HG02759 (cell line): ENCODE measurements at regions not wholly inside any gene's neighbourhood (a gene's known extent, or its start where the extent isn't known, plus 50 kb on each side); places are given as distances from the start of the nearest gene placed in this dataset.

Source experiments
- ATAC-seq: cut with Tn5 transposase; IDR thresholded peaks from one replicate; pipeline ENCODE4 v1.9.1; 2021; ENCODE audit warnings: mild to moderate bottlenecking, moderate library complexity; ENCODE audit not compliant: unreplicated experiment

DNA sequence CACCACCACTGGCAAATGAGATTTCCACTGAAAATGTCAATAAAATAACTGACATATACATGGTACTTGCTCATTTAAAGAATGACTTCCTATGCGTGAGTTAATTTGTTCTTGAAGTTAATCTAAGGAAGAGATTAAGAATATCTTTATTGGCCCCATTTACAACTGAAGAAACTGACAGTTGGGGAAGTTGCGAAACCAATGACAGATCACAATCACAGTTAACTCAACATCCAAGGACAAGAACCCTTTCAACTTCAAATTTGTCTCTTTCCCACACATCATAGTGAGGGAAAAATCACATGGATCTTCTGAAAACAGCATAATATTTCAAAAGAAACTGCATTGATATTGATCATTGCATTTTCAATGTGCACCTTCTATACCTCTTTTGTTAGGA, 565.4 kb downstream of the IRS1 start:
- ATAC-seq, result no peak

DNA sequence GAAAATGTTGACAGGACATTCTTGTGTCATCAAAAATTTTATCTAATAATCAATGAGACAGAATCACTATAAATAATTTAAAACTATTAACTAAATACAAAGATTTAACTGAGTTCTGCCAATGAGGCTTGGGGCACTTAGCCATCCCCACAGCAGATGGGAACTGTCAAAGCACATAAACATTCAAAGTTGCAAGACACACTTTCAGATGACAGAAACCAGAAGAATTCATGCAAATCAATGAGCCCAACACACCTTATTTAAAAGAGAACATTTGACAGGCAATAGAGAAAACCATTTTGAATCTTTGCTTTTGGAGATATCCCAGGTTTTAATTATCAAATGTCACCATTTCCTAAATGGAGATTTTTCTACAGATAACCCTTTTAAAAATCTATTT, 566.2 kb downstream of the IRS1 start:
- ATAC-seq, result no peak

DNA sequence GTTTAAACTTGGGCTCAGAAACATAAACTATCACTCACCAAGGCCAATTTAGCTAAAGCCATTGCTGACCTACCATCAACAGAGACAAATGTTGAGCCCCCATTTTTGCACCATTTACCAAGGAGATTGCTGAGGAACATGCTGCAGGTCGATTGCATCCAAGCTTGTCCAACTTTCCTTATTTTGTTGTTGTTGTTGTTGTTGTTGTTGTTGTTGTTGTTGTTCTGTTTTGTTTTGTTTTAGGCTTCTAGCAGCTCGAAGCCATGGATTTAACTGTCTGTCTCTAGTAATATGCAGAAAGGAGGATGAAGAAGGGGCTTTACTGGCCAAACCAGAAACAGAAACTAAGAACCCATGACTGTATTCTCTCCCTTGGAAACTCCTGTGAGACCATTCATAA, 571.5 kb downstream of the IRS1 start:
- no peak for ATAC-seq

DNA sequence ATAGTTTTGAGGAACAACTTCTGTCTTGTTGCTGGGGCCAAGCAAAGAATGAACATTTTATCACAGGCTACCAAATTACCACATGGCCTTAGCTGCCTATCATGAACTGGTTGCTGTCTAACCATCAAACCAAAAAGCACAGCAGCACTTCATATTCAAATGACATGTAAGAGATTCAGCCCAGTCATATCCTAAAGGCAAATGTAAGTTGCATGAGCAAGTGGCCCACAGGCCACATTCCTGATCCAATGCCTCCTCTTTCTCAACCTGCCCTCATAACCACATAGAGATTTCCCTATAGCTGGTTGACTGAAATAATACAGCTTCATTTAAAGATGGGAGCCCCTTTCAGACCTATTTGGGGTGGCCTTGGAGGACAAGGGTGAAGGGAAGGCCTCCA, 572.3 kb downstream of the IRS1 start:
- ATAC-seq, result no peak

DNA sequence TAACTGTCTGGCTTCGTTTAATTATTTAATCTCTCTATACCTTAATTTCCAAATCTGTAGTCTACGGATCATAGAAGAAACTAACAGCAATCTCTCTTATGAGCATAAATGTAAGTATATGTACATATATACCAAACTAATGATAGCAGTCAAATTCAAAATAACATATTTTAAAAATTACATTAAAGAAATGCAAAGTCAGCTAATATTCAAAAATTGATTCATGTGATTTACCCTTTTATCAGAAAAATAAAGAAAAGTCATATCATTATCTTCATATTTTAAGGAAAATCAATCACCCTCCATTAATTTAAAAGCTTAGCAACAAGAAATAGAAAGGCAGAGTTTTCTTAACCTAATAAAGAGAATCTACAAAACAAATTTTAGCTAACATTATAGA, 575.9 kb downstream of the IRS1 start:
- no peak for ATAC-seq

DNA sequence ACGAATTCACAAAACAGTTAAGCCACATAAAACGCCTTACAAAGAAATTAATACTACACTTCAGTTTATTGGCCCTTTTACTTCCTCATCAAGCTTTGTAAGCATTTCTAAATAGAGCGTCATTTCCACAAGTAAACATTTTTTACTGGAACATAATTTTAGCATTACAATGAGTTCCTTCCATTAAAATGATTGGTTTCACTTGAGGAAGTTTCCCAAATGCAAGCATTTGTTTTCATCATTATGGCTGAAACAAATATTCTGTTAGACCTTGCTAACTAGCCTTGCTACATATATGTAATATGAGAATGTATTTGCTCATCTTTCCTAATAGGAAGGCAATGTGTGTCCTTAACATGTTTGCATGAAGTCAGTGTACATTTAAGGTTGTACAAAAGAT, 579.1 kb downstream of the IRS1 start:
- ATAC-seq, result no peak

DNA sequence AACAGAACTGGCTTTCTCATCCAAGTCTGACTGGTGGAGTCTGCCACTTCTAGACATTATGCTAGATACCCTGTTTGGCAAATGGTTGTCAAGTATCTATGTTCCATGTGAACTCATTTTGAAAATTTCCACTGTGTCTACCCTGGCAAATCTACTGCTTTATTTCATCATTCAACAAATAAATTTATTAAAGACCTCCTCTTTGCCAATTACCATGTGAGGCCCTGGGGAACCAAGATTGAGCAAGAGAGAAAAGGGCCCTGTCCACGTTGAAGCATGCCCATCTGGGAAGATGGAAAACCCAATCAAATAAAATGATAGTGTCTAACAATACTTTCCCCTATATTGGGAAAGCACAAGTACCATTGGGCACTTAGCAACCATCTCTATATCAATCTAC, 582.4 kb downstream of the IRS1 start:
- no peak for ATAC-seq

DNA sequence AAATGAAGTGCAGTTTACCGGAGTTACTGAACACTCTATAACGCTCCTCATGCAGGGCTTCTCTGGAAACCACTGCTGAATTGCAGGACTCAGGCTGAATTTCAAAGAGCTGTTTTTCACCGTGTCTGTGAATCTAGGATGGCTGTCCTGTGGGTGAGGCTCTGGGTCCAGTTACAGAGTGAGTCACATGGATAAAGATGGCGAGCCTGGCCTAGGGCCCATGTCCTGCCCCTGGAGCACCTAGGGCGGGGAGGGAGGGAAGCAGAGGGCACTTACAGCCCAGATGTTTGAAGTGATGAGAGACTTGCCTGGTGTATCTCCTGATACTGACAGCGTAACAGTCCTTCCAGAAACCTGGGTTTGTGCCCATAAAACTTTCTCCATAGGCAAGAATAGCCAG, 583.0 kb downstream of the IRS1 start:
- ATAC-seq, result no peak

DNA sequence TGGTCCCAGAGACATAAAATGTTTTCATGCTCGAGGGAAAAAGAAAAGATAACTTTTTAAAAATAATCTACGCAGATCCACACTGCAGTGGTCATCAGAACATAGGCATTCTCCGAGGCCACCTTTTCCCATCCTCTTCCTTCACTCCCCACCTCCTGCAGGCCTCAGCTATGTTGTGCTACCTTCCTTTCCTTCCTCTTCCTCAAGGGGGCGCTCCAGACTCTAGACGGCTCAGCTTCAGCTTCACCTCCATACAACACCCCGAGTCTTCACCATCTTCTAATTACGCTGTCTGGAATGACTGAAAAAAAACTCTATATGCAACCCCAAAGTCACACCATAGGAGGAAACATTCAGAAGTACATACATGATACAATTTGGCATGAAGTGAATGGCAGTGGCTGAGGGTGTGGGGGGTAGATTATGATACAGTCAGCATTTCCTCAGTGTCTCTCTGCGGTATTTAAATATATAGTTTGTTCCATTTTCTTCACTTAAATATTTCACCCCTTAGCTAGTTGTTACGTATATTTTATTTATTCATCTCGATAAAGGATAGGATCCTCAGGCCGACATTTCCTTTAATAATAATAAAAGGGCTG, 583.6 kb downstream of the IRS1 start:
- ATAC-seq, result peak; percentile 98

DNA sequence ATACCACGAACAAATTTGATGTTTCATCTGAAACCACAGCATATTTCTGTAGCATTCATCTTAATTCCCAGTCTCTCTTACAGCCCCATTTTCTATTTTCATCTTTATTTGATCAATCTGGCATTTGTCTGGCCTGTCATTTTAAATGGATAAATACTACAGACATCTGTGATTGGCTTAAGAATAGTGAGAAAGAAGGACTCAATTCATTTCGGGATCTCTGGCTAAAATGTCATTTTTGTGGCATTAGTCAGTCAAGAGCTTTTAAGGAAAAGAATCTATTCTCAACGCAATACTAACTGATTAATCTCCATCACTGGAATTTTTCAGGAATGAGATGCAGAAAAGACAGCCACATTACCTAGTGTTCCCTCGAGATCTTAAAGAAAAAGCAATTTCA, 585.9 kb downstream of the IRS1 start:
- no peak for ATAC-seq

DNA sequence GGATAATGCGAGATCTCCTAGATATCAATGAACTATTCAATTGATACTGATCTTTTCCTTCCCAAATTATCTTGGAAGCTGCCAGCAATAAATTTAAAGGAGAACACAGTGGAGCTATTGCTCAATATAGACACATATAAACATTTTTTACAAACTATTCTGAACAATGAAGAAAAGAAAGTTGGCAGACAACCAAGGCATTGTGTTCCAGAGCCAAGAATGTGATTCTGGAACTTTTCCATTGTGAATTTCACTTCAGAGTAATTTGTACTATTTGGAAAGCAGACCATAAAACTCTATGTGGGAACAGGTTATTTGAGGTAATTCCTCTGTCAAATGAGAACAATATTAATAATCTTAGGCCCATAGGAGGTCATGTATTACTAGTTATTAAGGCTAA, 588.2 kb downstream of the IRS1 start:
- no peak for ATAC-seq

DNA sequence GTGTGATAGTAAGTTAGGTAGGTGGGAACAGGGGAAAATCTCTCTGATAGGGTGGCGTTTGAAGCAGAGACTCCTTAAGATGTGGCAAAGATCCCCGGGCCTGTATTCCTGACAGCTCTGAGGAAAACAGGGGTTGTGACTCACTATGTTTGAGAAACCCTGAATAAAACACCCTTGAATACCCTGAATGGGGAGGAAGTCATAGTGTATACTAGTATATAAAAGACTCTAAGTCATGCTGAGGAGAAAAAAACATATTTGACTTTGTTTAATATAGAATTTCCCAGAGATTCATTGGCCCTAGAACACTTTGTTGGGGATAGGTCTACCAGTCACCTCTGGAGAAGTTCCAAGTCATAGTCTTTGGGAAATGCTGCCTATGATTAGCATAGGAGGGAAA, 590.9 kb downstream of the IRS1 start:
- ATAC-seq, result no peak

DNA sequence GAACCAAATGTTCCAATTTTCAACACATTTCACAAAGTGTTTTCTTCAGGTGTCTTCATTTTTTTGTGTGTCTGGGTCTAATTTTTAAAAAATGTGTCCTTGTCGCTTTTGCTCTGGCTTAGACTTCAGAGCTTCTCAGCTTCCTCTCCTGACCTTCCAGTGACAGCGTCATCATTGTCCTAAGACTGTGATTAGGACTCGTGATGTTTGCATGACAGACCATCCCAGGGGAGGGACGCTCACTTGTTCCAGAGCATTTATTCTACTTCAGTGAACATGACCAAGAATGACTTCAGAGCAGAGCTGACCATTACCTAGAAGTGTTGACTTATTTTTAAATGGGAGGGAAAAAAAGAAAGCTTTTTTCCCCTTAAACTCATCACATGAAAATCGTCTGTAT, 591.9 kb downstream of the IRS1 start:
- no peak for ATAC-seq

DNA sequence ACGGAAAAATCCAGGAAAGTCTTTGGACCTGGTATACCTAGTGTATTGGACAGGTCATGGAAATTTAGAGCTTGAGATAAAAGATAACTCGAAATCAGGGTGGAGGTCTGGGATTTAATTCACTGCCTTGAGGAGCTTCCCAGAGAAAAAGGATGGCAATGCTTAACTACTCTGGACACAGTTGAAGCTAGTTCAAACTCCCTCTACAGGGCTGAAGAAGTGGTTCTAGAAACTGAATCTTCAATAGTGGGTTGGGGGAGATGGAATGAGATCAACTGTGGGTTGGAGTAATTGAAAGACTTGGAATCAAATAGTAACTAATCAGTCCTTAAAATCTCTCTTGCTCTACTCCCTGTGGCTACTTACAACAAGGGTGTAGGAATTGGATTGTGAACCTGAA, 600.1 kb downstream of the IRS1 start:
- ATAC-seq, result no peak

DNA sequence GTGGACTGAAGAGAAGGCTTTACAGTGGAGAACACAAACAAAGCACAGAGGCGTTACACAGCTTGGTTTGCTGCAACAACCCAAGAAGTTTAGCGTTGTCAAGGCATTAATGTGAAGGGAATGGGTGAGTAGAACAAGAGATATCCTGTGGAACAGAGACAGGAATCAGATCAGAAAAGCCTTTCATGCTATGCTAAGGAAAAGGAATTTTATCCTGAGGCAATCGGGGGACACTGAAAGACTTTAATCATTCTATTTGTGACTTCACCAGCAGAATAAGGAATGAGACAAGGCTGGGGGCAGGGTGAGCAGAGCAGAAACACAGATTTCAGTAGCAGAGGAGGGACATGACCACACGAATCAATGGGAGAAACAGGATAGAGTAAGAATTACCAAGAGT, 600.7 kb downstream of the IRS1 start:
- no peak for ATAC-seq

DNA sequence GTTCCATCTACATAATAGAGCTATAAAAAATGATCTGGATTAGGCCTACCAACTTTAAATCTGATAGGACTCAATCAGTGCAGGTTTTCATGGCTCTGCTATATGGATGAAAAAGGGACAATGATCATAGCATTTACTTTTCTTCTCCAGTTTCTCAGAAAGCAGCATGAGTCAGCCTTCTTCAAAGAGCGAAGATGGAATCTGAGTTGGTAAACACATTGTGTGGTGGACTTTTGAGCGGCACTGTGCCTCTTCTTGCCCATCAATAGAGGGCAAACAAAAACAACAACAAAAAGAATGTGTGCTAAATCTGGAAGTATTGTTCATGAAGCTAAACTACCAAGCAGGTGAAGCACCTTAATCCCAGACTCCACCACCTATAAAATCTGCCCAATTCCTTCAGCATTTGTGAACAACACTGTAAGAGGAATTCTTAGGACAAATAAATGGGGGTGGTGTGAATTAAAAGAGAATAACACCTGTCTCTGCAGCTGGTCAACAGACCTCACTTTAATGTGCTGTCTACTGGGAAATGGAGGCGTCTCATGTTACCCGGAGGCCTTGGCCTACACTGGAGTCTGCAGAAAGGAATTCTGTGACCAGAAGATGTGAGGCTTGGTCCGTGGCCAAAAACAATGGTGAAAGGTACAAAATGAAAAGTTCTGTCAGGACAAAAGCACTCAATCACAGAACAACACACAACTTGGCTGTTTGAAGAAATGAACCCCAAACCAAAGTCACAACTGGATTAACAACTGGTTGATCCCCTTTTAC, 609.0 kb downstream of the IRS1 start:
- no peak for ATAC-seq

DNA sequence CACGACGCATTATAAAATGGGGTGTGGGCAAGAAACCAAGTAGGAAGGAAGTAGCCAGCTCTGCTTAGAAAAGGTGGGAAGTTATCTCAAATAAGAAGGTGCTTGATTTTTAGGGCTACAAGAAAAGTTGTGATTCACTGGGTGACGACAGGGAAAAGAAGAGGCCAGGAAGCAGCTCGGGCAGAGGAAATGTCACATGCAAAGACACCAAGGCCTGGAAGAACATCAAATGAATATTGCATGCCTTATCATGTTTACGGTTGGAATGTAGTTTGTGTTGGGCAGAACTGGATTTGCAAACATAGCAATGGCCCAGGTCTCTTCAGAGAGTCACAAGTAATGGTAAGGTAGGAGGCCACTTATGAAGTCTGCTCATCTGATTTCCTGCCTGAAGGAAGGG, 610.6 kb downstream of the IRS1 start:
- no peak for ATAC-seq

DNA sequence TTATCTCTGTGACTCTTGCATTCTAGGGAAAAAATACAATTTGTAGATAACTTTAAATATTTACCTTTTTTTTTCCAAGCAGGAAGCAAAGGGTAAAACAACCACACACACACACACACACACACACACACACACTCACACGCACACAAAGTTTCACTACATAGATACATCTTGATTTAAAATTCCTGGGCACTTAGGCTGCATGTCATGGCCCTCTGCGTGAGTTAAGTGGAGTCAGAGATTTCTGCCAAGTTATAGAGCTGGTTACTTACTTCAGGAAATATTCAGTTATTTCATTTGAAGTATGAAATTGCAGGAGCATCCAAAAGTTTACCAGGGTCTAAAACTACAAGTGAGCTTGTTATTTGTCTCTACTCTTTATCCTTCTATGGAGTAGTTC, 612.0 kb downstream of the IRS1 start:
- no peak for ATAC-seq

DNA sequence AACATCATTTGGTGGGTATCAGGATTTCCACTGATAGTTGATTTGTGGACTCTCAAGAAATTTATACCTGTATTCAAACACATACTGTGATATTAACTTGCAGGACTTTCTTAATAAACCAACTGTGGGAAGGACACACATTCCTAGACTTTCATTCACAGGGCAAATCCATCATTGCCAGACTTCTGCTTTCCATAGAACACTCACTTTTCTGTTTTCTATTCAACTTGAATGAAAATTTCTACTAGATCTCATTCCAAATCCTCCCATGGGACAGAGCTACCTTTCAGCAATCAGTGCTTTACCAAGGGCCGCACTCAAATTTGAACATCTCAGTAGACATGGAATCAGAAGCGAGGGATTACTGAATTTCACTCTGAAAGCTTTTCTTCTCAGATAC, 612.5 kb downstream of the IRS1 start:
- ATAC-seq, result no peak

DNA sequence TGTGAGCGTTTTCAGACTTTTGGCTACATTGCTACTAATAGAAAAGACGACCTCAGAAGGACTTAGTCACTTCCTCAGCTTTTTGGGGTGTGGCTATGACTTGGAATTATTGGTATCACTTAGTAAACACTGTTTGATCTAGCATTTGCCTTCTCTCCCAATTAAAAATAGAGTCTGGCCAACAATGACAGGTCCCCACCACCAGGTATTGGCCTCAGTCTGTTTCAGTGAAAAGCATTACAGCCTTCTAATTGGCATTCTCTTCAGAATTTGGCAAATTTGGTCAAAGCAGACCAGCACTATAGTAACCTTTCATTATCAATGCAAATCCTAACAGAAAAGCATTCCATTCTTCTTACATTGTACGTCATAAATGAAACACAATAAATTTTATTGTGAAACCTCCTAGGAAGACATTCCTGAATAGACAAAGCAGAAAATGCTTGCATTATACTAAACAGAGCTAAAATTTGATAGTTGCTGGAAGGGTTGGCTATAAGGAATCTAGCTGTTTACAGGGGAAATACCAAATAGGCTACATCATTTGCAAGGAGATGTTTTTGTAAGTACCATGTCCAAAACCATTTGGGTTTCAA, 613.9 kb downstream of the IRS1 start:
- ATAC-seq, result no peak

DNA sequence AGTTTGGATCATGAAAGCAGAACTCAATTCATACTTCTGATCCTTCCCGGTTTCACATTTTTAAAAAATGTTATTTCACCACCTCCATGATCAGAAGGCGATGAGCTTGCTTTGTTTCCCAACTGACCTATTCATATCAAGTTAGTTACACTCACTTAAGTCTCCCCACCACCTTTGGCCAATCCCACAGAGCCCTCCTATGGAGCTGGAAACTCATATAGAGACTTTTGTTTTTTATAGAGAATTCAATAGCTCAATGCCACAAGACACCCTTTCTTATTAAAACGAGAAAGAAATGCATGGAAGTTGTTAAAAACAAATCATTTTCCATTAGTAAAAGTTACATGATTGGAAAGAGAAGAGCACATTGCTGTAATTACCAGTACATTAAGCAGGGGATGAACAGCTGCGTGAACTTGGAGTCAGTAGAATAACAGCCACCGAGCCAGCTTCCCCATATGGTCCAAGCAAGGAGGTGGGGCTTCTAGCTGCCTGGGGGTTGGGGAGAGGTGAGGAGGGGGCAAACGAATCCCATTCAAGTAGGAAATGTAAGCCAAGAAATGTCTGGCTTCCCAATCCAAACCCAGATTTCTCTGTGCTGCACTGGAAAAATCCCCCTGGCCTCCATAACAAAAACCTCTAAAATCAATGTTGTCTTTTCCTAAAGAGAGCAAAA, 614.5 kb downstream of the IRS1 start:
- ATAC-seq, result no peak

DNA sequence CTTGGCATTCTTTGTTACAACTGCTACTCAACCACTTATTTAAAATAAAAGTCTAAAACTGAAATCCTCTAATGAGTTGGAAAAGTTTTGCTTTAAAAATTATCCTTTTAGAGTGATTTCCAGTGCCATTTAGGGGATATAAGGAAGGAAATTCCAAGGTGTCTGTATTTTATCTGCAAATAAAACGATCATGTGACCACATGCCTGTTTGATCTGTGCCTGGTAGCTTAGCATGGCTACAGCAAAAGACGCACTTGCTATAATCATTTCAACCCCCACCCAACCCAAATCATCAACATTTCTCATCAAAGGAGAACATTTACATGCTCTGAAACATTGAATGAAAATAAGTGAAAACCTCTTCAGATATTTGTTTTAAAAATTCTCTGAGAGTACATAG, 615.1 kb downstream of the IRS1 start:
- ATAC-seq, result no peak
